HG03196 (cell line): ENCODE measurements at regions not wholly inside any gene's neighbourhood (a gene's known extent, or its start where the extent isn't known, plus 50 kb on each side); places are given as distances from the start of the nearest gene placed in this dataset.

Experiments
- ATAC-seq: cut with Tn5 transposase; IDR thresholded peaks from one replicate; pipeline ENCODE4 v1.9.1; 2021; ENCODE audit not compliant: unreplicated experiment

DNA sequence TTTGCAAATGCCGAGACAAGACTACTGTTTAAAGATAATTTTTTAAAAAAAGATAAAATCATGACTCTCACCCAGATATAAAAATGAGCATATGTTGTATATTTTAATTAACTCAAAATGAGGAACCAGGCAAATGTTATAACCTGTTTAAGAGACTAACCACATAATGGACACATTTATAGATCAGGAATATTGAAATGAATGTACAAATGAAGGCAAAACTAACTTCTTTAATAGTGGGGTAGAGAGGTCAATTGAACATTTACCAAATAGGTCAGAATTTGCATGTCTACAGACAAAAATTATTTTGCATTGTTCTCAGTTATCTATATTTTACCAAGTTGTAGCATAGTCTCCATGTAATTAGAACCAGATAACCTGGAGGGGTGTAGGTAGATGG is 134.3 kb upstream of the PFN2 start:
- no peak for ATAC-seq

DNA sequence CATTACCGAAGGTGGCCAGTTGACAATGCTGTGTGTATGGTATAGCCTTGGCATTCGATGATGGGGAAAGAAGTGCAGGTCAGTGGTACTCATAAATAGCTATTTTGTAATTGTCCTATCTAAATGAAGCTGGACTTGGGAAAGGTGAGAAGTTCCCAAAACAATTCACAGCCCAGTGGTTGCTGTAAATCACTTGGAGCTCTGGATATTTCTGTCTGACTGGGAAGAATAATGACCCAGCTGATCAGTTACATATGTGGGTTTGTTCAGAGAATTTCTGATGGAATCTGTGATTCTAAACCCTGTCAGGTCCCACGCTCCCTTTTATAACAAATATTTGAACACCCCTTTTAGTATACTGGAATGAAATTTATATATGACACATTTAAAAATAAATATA is 133.9 kb upstream of the PFN2 start:
- no peak for ATAC-seq

DNA sequence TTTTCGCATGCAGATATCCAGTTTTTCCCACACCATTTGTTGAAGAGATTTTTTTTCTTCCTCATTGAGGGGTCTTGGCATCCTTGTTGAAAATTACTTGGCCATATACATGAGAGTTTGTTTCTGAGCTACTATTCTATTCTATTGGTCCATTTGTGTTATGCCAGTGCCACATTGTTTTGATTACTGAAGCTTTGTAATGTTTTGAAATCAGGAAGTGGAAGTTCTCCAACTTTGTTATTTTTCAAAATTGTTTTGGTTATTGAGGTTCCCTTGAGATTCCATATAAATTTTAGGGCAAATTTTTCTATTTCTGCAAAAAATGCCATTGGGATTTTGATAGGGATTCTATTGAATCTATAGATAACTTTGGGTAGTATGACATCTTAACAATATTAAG is 130.3 kb upstream of the PFN2 start:
- ATAC-seq: no peak

DNA sequence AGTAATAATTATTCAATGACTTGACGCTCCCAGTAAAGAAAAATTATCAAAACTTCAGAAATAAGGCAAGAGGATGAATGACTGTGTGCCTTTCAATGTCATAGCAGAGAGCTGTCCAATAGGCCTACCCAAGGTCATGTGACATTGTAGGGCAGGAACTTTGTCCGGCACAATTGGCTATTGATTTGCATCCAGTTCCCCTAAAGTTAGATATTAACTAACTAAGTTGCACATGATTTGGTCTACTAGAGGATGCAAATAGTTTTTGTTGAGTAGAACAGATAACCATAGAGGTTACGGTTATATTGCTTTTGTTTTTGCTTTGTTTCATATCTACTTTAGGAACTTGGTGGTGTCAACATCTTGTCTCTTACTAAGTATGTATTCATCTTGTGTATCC is 127.9 kb upstream of the PFN2 start:
- peak; percentile 39 for ATAC-seq

DNA sequence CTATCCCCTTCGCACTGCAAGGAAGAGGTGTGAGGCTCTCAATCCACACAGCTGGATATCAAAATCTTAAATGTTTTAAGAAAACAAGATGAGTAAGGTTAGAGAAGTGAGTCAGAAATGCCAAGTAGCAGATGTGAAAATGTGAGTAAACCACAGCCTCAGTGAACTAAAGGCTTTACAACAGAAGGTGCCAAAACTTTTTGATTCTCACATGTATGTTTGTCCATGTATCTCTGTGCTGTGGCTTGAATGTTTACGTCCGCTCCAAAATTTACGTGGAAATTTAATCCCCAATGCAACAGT is 126.8 kb upstream of the PFN2 start:
- ATAC-seq: no peak

DNA sequence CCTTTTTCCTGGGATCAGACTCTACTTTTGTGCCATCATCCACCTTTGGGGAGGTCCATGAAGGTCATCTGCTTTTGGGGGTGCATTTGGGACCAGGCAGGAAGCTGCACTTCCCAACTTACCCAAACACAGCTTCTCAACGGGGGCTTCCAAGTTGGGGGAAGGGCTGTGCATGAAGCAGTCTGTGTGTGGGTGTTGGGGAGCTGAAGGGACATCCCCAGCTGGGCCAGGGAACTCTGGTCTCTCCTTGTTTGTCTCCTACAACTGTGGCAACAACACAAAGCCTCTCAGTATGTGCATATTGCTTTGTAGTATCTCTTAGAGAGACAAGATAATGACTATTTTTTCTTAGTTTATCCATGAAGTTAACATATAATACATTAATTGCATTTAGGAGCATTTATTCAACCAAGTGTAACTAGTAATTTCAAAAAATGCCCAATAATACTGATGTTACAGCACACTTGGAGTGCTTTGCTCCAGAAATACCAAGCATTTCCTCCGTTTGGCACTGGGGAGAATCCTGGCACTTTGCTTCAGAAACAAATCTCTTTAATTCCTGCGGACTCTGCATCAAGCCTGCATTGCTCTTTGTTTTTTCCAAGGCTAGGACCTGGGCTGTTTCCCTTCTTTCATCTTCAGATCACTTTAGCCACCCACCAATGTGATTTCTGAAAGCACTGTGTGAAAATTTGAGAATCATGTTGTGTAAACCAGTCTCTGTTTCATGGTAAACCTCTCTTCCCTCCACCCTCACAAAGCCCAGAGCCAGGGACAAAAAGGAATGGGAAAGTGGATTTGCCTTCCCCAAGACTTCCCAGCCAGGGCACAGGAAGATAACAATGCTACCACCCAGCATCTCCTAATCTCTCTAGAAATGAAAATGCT is 126.2 kb upstream of the PFN2 start:
- ATAC-seq: no peak

- no peak for ATAC-seq
These were observed 123.6 kb upstream of the PFN2 start for GRCh38 chr3:150094150-150094933.

GRCh38 chr3:150091626-150092025 is 120.9 kb upstream of the PFN2 start:
- ATAC-seq: no peak

DNA sequence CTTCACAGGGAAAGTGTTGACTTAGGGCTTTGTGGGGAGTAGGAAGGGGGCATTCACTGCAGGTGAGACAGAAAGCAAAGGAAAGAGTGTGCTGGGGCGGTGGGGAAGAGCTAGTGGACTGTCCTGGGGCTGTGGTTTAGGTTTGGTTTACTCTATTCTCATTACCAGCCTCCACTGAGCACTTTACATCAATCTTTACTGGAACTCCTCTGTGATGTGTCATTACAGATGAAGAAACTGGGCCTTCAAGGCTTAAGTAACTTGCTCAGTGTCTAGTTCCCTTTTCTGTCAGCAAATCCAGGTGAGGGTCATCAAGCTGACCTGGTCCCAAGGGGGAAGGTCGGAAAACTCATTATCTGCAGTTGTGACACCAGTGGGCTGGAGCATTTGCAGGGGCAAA is 120.2 kb upstream of the PFN2 start:
- ATAC-seq: no peak

DNA sequence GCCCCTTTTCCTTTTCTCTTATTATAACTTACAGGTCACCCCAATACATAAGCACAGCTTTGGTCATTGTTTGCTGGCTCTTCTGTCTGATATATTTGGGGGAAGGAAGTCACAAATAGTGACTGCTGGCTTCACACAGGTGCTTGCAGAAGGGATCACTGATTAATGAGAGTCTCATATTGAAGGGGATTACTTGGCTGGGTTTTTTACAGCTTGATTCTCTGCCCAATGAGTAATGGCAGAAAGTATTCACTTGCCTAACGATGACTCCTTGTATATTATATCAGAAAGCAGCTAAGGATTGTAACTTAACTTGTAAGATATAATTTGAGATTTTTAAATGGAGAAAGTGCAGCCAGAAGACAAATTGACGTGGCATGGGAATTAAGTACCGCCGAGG is 119.3 kb upstream of the PFN2 start:
- ATAC-seq: no peak

DNA sequence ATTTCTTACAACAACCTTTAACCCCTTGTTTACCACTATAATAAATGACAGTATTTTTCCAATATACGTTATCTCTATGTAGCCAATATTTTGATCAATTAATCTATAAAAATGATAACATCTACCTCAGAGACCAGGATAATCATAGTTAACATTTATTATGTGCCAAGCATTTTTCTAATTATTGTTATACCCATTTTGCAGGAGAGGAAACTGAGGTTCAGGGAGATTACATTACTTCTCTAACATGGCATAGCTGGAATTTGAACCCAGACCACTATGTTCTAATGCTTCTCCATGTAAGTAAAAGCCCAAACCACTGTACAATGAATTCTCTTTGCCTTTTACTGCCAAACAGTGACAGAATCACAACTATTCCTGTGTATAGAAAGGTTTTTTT is 113.4 kb upstream of the PFN2 start:
- ATAC-seq: no peak

GRCh38 chr3:150083655-150084042 is 113.0 kb upstream of the PFN2 start:
- ATAC-seq: no peak

DNA sequence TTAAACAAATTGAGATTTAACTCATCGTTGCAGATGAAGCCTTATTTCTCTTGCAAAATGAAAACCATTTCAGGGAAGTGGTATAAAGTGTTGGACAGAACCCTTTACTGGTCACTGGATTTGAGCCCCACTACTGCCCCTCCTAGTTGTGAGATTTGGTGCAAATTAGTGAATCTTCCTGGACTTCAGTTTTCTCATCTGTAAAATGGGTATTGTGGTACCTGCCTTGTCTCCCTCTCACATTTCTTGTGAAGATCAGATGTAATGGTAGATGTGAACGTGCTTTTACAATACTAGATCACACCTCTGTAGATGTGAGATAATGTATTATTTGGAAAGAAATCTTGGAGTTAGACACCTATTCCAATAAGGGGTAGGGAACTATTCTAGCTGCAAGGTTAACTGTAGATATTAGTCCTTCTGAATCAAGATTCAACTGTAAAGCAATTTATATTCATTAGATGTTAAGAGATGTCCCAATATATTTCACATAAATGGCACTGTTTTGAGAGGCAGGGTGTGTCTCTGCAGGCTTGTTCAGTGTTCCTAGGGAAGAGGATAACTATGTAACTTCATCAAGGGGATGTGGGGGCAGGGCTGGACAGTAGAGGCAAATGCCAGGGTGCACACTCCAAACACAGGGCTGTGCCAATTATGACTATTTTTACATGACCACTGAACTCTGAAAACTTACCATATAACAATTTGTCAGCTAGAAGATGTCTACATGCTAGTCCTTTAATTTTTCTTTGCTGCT is 112.4 kb upstream of the PFN2 start:
- ATAC-seq: no peak

- no peak for ATAC-seq
These were observed 110.4 kb upstream of the PFN2 start for GRCh38 chr3:150081084-150081483.

DNA sequence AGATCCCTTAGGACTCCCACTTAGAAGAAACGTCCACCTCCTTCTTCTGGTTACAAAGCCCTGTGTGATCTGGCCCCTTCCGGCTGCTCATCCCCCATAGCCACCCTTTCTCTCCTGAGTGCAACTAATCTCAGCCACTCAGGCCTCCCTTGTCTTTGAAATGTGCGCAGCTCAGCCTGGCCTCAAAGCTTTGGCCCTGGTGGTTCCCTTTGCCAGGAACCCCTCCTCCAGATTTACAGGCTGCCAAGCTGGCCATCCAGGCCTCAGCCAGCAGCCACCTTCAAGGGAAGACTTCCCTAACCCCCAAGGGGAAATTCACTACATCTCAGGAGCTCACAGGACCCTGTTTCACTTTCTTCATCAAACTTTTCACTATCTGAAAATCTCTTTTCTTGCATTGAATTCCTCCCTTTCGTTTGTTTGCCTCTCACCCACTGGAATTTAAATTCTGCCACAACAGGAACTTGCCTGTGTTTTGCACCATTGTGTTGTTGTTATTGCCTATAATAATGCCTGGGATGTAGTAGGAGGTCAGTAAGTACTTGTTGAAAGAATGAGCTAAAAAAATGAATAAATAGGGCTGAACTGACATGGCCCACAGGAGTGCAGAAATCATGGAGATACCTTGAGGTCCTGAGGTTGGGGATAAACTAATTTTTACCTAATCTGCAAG is 109.5 kb upstream of the PFN2 start:
- no peak for ATAC-seq

DNA sequence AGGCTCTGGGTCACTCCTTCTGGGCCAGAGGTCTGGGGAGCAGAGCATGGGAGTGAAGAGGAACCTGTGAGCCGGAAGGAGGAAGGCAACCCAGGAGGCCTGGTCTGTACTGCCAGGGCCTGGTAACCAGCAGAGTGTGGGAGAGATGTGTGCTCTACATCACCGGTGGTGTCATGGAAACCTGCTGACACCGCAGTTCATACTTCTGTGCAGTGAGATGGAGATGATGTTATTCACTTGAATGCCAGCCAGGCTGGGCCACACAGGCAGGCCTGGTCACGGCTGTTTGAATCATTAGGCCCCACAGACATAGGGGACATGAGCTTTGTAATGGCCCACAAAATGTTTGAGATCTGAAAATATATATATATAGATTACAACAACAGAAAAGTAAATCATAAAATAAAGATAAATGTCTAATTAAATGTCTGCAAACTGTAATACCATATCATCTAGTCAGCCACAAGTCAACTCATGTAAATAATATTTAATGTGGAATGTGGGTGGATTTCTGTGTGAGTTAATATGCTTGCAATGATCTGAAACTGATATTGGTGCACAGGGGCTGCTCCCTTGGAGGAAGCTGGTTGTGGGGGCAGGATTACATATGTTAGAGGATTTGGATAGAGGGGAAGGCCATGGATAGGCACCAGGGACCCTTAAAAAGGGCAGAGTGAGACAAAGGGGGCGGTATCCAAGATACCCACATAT is 108.5 kb upstream of the PFN2 start:
- no peak for ATAC-seq

DNA sequence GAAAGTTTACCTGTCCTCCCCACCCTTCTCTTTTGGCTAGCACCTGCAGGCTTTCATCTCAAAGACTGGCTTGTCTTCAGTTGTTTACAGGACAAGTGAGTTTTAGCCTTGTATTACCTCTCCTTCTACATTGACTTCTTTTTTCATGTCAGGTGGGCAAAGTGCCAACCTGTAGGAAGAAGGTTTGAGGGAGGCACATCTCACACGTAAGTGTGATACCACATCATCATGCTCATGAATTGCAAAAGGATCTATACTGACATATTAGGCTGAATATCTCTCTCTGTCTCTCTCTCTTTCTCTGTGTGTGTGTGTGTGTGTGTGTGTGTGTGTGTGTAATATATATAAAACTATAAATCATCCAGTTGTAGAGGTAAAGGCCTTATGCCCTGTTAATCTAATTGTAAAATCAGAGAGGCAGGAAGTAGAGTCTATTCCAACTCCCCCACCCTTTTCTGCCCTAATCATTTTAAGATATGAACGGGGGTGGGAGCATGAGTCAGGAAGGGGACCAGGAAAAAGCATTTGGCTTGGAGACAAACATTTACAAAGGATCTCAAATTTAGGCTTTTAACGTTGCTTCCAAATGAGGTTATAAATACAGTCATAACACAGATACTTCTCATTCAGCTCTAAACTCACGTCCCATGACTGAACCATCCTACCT is 107.0 kb upstream of the PFN2 start:
- ATAC-seq: no peak

GRCh38 chr3:150077107-150077506 is 106.4 kb upstream of the PFN2 start:
- no peak for ATAC-seq

- ATAC-seq: no peak
These were observed 105.7 kb upstream of the PFN2 start for GRCh38 chr3:150076443-150076842.

DNA sequence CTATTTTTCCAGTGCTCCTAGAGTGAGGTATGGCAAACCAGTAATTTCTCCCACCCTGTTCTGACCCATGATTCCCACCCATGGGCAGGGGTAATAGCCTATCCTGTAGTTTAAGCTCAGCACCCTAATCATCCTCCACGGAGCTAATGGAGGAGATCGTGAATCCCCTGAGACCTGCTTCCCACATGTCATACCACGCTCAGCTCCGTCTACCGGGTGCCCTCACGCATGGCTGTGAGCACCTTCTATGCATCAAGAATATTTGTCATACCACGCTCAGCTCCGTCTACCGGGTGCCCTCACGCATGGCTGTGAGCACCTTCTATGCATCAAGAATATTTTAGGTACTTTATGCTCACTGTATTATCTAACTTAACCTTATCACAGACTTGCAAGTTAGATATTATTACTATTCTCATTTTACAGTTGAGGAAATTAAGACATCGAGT is 104.7 kb upstream of the PFN2 start:
- no peak for ATAC-seq
